Neural progenitor cell (in vitro differentiated cells): ENCODE measurements at regions not wholly inside any gene's neighbourhood (a gene's known extent, or its start where the extent isn't known, plus 50 kb on each side); places are given as distances from the start of the nearest gene placed in this dataset.
"Not testable (repeated sequence)": the region's sequence is repeated elsewhere in the genome, so short reads cannot be mapped to it uniquely, and the experiment has no call there.

Experiments used
- DNase-seq: peaks from one replicate; pipeline ENCODE4 v3.0.0-alpha.2; 2016; ENCODE audit warnings: low spot score
- H2AFZ ChIP-seq: fragments of 200-600 bp; sonication (generic); replicated peaks from 2 replicates; pipeline ENCODE4 v1.6.1; 2016; ENCODE audit warnings: antibody characterized with exemption
- H3F3A ChIP-seq: fragments of 200-600 bp; sonication (generic); 2 replicates; pipeline ENCODE4 v1.6.1; 2016; ENCODE audit warnings: antibody characterized with exemption, low read depth
- H3K27ac ChIP-seq: fragments of 200-600 bp; sonication (generic); 2 replicates; pipeline ENCODE4 v1.5.1; 2016; ENCODE audit warnings: mild to moderate bottlenecking
- H3K27me3 ChIP-seq: fragments of 200-600 bp; sonication (generic); 2 replicates; pipeline ENCODE4 v1.6.1; 2016; ENCODE audit warnings: mild to moderate bottlenecking, moderate library complexity
- H3K36me3 ChIP-seq: fragments of 200-600 bp; sonication (generic); 2 replicates; pipeline ENCODE4 v1.5.1; 2016
- H3K4me1 ChIP-seq: fragments of 200-600 bp; sonication (generic); 2 replicates; pipeline ENCODE4 v1.6.1; 2016; ENCODE audit warnings: mixed run types
- H3K4me2 ChIP-seq: fragments of 200-600 bp; sonication (generic); 2 replicates; pipeline ENCODE4 v1.6.1; 2016
- H3K4me3 ChIP-seq: fragments of 200-600 bp; sonication (generic); 2 replicates; pipeline ENCODE4 v1.5.1; 2016
- H3K79me2 ChIP-seq: fragments of 200-600 bp; sonication (generic); 2 replicates; pipeline ENCODE4 v1.6.1; 2016; ENCODE audit warnings: low read depth
- H3K9ac ChIP-seq: fragments of 200-600 bp; sonication (generic); 2 replicates; pipeline ENCODE4 v1.6.1; 2016
- H3K9me3 ChIP-seq: fragments of 200-600 bp; sonication (generic); 2 replicates; pipeline ENCODE4 v1.5.1; 2016; ENCODE audit warnings: low read depth
- H4K20me1 ChIP-seq: fragments of 200-600 bp; sonication (generic); 2 replicates; pipeline ENCODE4 v1.6.1; 2016; ENCODE audit warnings: low read depth
- H3K27ac Mint-ChIP-seq: 3 replicates; pipeline ENCODE4 v1.8.0; 2021; ENCODE audit warnings: mixed read lengths
- H3K27me3 Mint-ChIP-seq: 2 replicates; pipeline ENCODE4 v1.8.0; 2022; ENCODE audit warnings: low read depth, mild to moderate bottlenecking, inconsistent platforms, moderate library complexity, mixed read lengths; ENCODE audit not compliant: insufficient read depth
- H3K36me3 Mint-ChIP-seq: 3 replicates; pipeline ENCODE4 v1.8.0; 2021; ENCODE audit warnings: mixed read lengths
- H3K4me1 Mint-ChIP-seq: 3 replicates; pipeline ENCODE4 v1.8.0; 2021; ENCODE audit warnings: mixed read lengths
- H3K4me3 Mint-ChIP-seq: 3 replicates; pipeline ENCODE4 v1.8.0; 2021; ENCODE audit warnings: mild to moderate bottlenecking, moderate library complexity, mixed read lengths
- H3K9me3 Mint-ChIP-seq: 3 replicates; pipeline ENCODE4 v1.8.0; 2020; ENCODE audit warnings: mixed read lengths
- CTCF ChIP-seq: fragments of 200-600 bp; sonication (generic); IDR thresholded peaks from 2 replicates; pipeline ENCODE4 v1.5.1; 2017; ENCODE audit warnings: antibody characterized with exemption, mild to moderate bottlenecking
- EZH2 ChIP-seq: fragments of 200-600 bp; sonication (generic); IDR thresholded peaks from 2 replicates; pipeline ENCODE4 v1.6.1; 2017; ENCODE audit warnings: antibody characterized with exemption, mild to moderate bottlenecking, moderate library complexity
- EZH2phosphoT487 ChIP-seq: fragments of 200-600 bp; sonication (generic); IDR thresholded peaks from 2 replicates; pipeline ENCODE4 v1.6.1; 2017; ENCODE audit warnings: antibody characterized with exemption

- TF ChIP-seq CTCF (no peak), EZH2 (no peak), EZH2phosphoT487 (no peak)
- peaks cover 7% of the 10 kb centered on the region for H3K9me3 Mint-ChIP-seq
- H3K4me3 Mint-ChIP-seq, result no peak overlapping the region
- Histone ChIP-seq H3F3A (peaks cover 14% of the 10 kb centered on the region), H3K9ac (no peak overlapping the region), H3K27me3 (no peaks in the 10 kb centered on the region), H4K20me1 (no peaks in the 10 kb centered on the region), H3K79me2 (no peaks in the 10 kb centered on the region), H3K36me3 (no peaks in the 10 kb centered on the region), H3K9me3 (no peaks in the 10 kb centered on the region), H3K27ac (no peak overlapping the region), H3K4me3 (no peak overlapping the region), H3K4me2 (peak overlapping the region; percentile 5), H2AFZ (no peak overlapping the region), H3K4me1 (peaks cover 40% of the 10 kb centered on the region)
- peaks cover 5% of the 10 kb centered on the region for H3K36me3 Mint-ChIP-seq
- peaks cover 40% of the 10 kb centered on the region for H3K4me1 Mint-ChIP-seq
- no peak overlapping the region for H3K27ac Mint-ChIP-seq
- H3K27me3 Mint-ChIP-seq, result peaks cover 2% of the 10 kb centered on the region
- peak; percentile 9 for DNase-seq
Measured at GRCh38 chr2:167783261-167784083, 463.9 kb downstream of the STK39 start.

GRCh38 chr2:167781629-167782028, 465.8 kb downstream of the STK39 start:
- H3K27me3 Mint-ChIP-seq, H3K9ac ChIP-seq, H3K4me3 ChIP-seq, DNase-seq, H3K79me2 ChIP-seq, H3K27me3 ChIP-seq, H4K20me1 ChIP-seq, H3K4me3 Mint-ChIP-seq, H3K27ac Mint-ChIP-seq, H3K9me3 Mint-ChIP-seq, H3K27ac ChIP-seq, H2AFZ ChIP-seq, H3K36me3 Mint-ChIP-seq, H3K9me3 ChIP-seq, H3K4me2 ChIP-seq, H3K36me3 ChIP-seq: not testable (repeated sequence)
- H3K4me1 Mint-ChIP-seq, result peaks cover 36% of the 10 kb centered on the region
- H3F3A ChIP-seq, result peaks cover 14% of the 10 kb centered on the region
- peaks cover 40% of the 10 kb centered on the region for H3K4me1 ChIP-seq

DNA sequence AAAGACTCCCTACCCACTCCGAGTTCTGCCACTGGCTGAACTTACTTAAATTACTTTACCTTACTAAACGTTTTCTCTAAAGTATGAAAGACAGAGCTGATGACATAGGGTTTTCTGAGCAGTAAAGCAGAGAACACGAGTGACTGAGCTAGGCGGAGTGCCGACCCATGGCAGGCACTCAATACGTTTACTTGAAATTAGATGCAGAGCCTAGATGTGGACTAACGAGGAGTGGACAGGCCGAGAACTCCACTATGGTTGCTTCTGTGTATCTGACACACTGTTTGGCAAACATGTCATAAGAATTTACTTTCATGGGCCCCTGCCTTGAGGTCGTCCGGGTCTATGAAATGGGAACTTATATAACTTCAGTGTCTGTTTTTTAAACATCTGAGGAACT, 471.0 kb downstream of the STK39 start:
- Histone ChIP-seq H3K4me3 (no peak overlapping the region), H3K27ac (no peak overlapping the region), H3K36me3 (no peaks in the 10 kb centered on the region), H3K9me3 (no peaks in the 10 kb centered on the region), H3K4me1 (no peaks in the 10 kb centered on the region), H3K9ac (no peak overlapping the region), H3K4me2 (no peak overlapping the region), H3F3A (no peaks in the 10 kb centered on the region), H3K79me2 (no peaks in the 10 kb centered on the region), H4K20me1 (no peaks in the 10 kb centered on the region), H3K27me3 (no peaks in the 10 kb centered on the region), H2AFZ (no peak overlapping the region)
- Mint-ChIP-seq H3K9me3 (no peaks in the 10 kb centered on the region), H3K4me3 (no peak overlapping the region), H3K27ac (no peak overlapping the region), H3K4me1 (no peaks in the 10 kb centered on the region), H3K27me3 (peaks cover 2% of the 10 kb centered on the region), H3K36me3 (no peaks in the 10 kb centered on the region)
- no peak for TF ChIP-seq EZH2phosphoT487
- no peak for TF ChIP-seq EZH2
- DNase-seq, result no peak

DNA sequence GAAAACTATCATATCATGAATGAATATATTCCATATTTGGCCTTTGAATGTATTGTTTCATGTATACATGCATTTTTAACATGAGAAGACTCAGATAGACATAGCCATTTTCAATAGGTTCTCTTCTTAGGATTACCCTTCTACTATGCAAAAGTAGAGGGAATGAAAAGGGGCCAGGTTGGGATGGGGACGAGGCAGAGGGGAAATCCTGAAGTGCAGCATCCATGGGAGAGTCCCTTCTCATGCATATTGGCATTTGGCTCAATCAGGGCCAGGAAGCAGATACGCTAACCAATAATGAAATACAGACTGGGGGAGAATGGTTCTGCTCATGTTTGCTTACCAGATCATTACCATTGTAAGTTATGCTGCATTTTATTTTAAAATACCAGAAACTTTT, 475.8 kb downstream of the STK39 start:
- Histone ChIP-seq H3K9ac (no peak overlapping the region), H3K4me2 (no peak overlapping the region), H3K79me2 (no peaks in the 10 kb centered on the region), H4K20me1 (no peaks in the 10 kb centered on the region), H3K9me3 (no peaks in the 10 kb centered on the region), H3K4me3 (no peak overlapping the region), H3K27ac (no peak overlapping the region), H3K27me3 (no peaks in the 10 kb centered on the region), H3K36me3 (no peaks in the 10 kb centered on the region), H3F3A (no peaks in the 10 kb centered on the region), H3K4me1 (peaks cover 8% of the 10 kb centered on the region), H2AFZ (no peak overlapping the region)
- TF ChIP-seq EZH2phosphoT487 (no peak), EZH2 (no peak), CTCF (no peak)
- no peaks in the 10 kb centered on the region for H3K9me3 Mint-ChIP-seq
- H3K27ac Mint-ChIP-seq, result no peak overlapping the region
- H3K4me3 Mint-ChIP-seq, result no peak overlapping the region
- no peak for DNase-seq
- no peaks in the 10 kb centered on the region for H3K4me1 Mint-ChIP-seq
- H3K36me3 Mint-ChIP-seq, result no peaks in the 10 kb centered on the region
- H3K27me3 Mint-ChIP-seq, result no peaks in the 10 kb centered on the region
